HG03064 (cell line): ENCODE measurements at regions not wholly inside any gene's neighbourhood (a gene's known extent, or its start where the extent isn't known, plus 50 kb on each side); places are given as distances from the start of the nearest gene placed in this dataset.

Experiments
- ATAC-seq: cut with Tn5 transposase; IDR thresholded peaks from one replicate; pipeline ENCODE4 v1.9.1; 2021; ENCODE audit warnings: low read depth; ENCODE audit not compliant: unreplicated experiment

- no peak for ATAC-seq
These were observed 239.6 kb upstream of the TRAM1L1 start for GRCh38 chr4:117324851-117325491.

GRCh38 chr4:117326091-117326490 lies 240.7 kb upstream of the TRAM1L1 start:
- ATAC-seq, result no peak

- no peak for ATAC-seq
These were observed 242.1 kb upstream of the TRAM1L1 start for GRCh38 chr4:117327491-117327890.

GRCh38 chr4:117328333-117328732 lies 243.0 kb upstream of the TRAM1L1 start:
- no peak for ATAC-seq

- no peak for ATAC-seq
These were observed 246.4 kb upstream of the TRAM1L1 start for GRCh38 chr4:117331817-117332216.

- no peak for ATAC-seq
These were observed 249.2 kb upstream of the TRAM1L1 start for GRCh38 chr4:117334451-117335188.

GRCh38 chr4:117357437-117357836 lies 272.1 kb upstream of the TRAM1L1 start:
- no peak for ATAC-seq

GRCh38 chr4:117357866-117358265 lies 272.5 kb upstream of the TRAM1L1 start:
- ATAC-seq, result no peak

GRCh38 chr4:117370944-117371668 lies 285.7 kb upstream of the TRAM1L1 start:
- no peak for ATAC-seq

- ATAC-seq, result no peak
These were observed 289.7 kb upstream of the TRAM1L1 start for GRCh38 chr4:117375101-117375500.

- no peak for ATAC-seq
These were observed 291.3 kb upstream of the TRAM1L1 start for GRCh38 chr4:117376692-117377091.

GRCh38 chr4:117378942-117379341 lies 293.6 kb upstream of the TRAM1L1 start:
- ATAC-seq, result no peak

GRCh38 chr4:117383468-117383867 lies 298.1 kb upstream of the TRAM1L1 start:
- no peak for ATAC-seq

- no peak for ATAC-seq
These were observed 300.1 kb upstream of the TRAM1L1 start for GRCh38 chr4:117385526-117385925.

- ATAC-seq, result no peak
These were observed 301.7 kb upstream of the TRAM1L1 start for GRCh38 chr4:117387072-117387471.

- no peak for ATAC-seq
These were observed 314.9 kb upstream of the TRAM1L1 start for GRCh38 chr4:117400039-117400835.

GRCh38 chr4:117412661-117413060 lies 327.3 kb upstream of the TRAM1L1 start:
- no peak for ATAC-seq

GRCh38 chr4:117417856-117418255 lies 332.5 kb upstream of the TRAM1L1 start:
- no peak for ATAC-seq

GRCh38 chr4:117420948-117421347 lies 335.6 kb upstream of the TRAM1L1 start:
- no peak for ATAC-seq

GRCh38 chr4:117421706-117422105 lies 336.3 kb upstream of the TRAM1L1 start:
- ATAC-seq, result no peak

- no peak for ATAC-seq
These were observed 336.9 kb upstream of the TRAM1L1 start for GRCh38 chr4:117422297-117422696.
